HG03175 (cell line): ENCODE measurements at regions not wholly inside any gene's neighbourhood (a gene's known extent, or its start where the extent isn't known, plus 50 kb on each side); places are given as distances from the start of the nearest gene placed in this dataset.

Experiments used
- ATAC-seq: cut with Tn5 transposase; IDR thresholded peaks from one replicate; pipeline ENCODE4 v1.9.1; 2021; ENCODE audit warnings: mild to moderate bottlenecking, moderate library complexity; ENCODE audit not compliant: unreplicated experiment

DNA sequence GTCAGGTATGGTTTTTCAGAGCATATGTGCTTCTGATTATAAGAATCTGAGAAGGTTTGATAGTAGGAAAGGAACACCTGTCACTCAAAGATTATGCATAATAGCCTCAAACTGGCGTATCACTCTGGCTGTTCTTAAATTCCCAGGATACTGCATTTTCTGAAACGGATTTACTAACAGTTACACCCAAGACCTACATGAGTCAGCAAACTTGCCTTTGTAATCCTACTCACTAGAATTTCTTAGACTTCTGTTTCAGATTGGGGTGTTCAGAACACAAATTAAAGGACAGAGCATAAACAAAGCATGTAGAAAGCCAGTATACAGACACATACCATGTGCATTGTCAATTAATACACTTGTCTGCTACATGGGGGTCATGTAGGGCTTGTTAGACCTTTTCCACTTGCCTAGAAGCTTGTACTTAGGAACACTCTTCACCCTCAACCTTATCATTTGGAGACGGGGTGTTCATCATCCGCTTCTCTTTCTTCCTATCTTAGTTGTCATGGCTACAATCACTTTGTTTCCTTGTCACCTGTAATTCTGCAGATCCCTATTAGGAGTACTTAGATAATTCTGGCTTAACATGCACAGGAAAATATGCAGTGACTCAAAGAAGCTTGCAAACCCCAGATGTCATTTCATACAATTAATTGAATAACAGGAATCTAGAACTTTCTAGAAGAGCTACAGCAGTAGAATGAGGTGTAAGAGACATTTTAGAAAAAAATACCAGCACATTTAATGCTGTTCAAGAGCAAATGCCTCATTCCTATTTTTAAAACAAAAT lies 593.0 kb upstream of the TENM3 start:
- no peak for ATAC-seq

DNA sequence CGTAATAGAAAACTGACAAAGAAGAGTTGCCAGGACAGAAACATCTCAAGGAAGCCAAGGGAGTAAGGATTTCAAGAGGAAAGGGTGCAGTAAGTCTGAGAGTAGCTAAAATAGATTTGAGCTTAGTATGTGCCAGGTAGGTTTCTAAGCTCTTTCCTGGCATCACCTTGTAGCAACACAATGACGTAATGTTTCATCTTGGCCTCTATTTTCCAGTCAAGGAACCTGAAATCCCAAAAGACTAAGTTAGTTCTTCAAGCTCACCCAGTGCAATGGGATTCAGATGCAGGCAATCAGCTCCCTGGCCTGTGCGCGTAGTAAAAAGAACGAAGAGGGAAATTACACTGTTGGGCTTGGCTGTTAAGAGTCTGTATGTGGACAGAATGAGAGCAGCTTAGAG lies 586.5 kb upstream of the TENM3 start:
- no peak for ATAC-seq

DNA sequence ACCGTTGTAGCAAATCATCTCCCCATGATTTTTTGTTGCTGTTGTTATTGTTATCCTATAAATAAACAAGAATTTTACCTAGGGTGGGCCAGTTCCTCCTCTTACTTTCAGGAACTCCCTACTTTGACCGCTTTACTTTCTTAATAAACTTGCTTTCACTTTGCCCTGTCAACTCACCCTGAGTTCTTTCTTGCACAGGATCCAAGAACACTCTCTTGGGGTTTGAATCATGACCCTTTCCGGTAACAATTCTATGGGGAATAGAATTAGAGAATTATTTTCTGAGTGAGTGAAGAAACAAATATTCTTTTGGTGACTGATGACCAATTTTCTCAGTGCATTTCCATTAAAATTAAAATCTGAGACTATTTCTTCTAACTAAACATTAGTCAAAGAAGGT lies 584.0 kb upstream of the TENM3 start:
- no peak for ATAC-seq

DNA sequence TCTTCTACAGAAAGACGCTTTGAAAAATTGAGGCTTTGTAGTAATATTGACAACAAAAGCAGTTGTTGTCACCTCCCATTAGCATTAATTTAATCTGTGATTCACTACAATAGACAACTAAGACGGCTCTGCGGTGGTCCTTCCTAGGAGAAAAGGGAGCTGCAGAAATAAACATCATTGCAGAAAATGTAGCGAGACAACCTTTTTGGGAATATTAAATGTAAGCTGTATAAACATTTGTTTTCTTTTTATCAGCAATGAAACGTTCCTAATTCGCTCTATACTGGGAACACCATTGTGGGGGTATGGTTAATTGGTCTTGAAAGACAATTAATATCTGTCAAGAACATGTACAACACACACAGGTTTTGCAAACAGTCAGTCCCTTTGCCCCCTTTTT lies 583.3 kb upstream of the TENM3 start:
- ATAC-seq = no peak

- no peak for ATAC-seq
These were observed 582.1 kb upstream of the TENM3 start for GRCh38 chr4:181661090-181661489.

GRCh38 chr4:181661923-181662322 lies 581.3 kb upstream of the TENM3 start:
- ATAC-seq = no peak

GRCh38 chr4:181662383-181662782 lies 580.8 kb upstream of the TENM3 start:
- no peak for ATAC-seq

GRCh38 chr4:181670506-181670905 lies 572.7 kb upstream of the TENM3 start:
- no peak for ATAC-seq

DNA sequence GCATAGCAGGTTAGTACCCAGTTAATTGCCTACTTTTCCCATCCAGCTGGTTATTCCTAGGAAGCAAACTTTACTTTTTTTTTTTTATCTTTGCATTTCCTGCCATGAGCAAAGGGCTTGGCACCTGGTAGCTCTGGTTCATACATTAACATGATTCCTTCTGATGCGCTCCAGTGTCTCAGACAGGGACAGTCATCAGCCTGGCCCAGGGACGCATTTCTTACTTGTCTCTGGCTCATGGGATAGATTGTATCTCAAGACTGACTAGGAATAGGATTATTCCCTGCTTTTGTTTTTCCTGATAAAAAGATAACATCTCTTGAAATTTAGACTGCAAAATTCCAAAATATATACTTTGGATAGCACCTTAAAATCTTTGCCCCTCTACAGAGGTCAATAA lies 571.5 kb upstream of the TENM3 start:
- no peak for ATAC-seq

DNA sequence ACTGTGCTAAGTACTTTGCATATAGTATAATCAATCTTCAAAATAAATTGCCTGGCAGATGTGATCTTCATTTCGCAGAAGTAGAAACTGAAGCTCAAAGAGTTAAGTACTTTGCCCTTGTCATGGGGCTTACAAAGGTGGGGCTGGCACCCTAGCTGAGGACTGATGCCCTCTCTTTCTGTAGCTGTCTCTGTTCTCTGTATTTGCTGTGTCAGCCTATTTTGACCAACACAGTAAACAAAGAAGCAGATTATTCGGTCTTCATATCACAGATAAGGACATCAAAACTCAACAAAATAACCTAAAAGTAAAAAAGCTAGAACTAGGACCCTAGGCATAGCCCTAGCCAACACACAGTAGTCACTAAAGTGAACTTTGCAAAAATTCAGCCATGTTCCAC lies 570.5 kb upstream of the TENM3 start:
- ATAC-seq = no peak

GRCh38 chr4:181674315-181674875 lies 568.8 kb upstream of the TENM3 start:
- no peak for ATAC-seq

- no peak for ATAC-seq
These were observed 566.7 kb upstream of the TENM3 start for GRCh38 chr4:181676546-181676945.

DNA sequence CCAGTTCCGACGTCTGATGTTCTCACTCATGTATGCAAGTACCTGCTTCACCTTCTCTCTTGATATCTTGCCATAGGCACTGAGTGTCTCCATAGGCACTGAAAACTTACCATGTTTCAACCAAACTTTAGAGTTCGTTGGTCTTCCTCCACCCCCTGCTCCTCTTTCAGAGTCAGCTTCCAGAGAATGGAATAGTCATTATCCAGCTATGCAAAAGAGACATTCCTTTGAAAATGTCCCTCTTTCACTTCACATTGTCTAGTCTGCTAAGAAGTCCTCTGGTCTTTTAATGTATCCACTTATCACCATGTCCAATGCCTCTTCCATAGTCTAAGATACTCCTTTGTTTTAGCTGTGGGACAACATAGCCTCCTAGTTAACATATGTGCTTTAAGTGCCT lies 566.0 kb upstream of the TENM3 start:
- no peak for ATAC-seq

GRCh38 chr4:181677621-181678020 lies 565.6 kb upstream of the TENM3 start:
- no peak for ATAC-seq

DNA sequence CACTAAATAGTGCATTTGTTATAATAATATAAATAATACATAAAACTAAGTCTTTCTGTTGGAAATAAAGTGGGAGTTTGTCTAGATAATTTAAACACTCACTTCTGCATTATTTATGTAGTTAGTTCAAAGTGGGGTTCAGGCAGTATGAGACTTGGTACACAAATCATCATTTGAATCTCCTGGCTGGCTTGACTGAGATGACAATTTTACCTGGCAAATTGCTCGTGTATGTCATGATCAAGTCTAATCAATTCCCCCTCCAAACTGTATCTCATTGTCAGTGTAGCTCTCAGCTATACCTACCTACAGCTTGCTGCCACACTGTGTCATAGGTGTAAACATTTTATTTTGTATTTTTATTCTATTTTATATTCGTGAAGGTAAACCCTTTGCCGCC lies 563.4 kb upstream of the TENM3 start:
- ATAC-seq = no peak

- ATAC-seq = no peak
These were observed 560.7 kb upstream of the TENM3 start for GRCh38 chr4:181682367-181683047.

DNA sequence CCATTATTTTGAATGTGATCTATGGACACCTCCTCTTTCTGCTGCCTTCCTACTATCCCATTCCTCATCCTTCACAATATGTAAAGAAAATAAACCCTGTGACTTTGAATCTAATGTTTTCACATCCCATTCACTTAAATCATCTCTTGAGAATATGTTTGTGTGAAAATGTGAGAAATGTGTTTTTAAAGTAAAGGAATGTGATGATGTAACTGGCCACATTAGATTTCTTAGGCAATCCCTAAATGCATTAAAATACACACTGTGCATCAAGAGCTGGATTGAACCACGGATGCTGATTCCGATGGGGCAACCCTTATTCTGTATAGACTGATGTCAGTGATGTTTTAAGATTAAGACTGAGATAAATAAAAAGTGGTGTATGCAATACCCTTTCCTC lies 558.9 kb upstream of the TENM3 start:
- ATAC-seq = no peak

DNA sequence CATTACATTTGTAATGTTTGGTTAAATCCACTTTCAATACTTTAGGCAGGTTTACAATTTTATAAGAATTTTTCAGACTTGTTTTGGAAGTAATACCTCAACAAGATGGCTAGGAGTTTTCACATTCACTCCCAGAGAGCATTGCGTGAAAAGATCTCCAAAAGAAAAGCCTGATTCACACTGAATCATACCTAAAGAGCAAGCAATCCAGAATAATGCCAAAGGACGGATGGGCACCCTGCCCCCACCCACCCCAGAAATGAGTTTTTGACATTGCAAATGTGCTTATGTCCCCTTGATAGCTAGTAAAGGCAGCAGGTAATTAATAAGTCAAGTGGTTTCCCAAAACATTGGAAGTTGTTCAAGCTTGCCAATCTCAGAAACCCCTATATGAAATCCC lies 557.7 kb upstream of the TENM3 start:
- ATAC-seq = no peak

GRCh38 chr4:181685911-181686310 lies 557.3 kb upstream of the TENM3 start:
- no peak for ATAC-seq

- ATAC-seq = no peak
These were observed 556.1 kb upstream of the TENM3 start for GRCh38 chr4:181687116-181687515.

- ATAC-seq = no peak
These were observed 554.8 kb upstream of the TENM3 start for GRCh38 chr4:181688432-181688831.

GRCh38 chr4:181688872-181689271 lies 554.3 kb upstream of the TENM3 start:
- no peak for ATAC-seq
